Peyer's patch (tissue), 4 donors: ENCODE measurements at regions not wholly inside any gene's neighbourhood (a gene's known extent, or its start where the extent isn't known, plus 50 kb on each side); places are given as distances from the start of the nearest gene placed in this dataset.

Experiments used
- DNase-seq, 3 donors: peaks; one replicate each; pipeline ENCODE4 v3.0.0-alpha.2; 2017 to 2019
- H3K27ac ChIP-seq, 4 donors: fragments of 200-600 bp; sonication (generic); one replicate each; pipeline ENCODE4 v1.5.1; 2016 to 2019
- H3K27me3 ChIP-seq, 2 donors: fragments of 200-600 bp; sonication (generic); one replicate each; pipeline ENCODE4 v1.5.1; 2019
- H3K36me3 ChIP-seq, 3 donors: fragments of 200-600 bp; sonication (generic); one replicate each; pipeline ENCODE4 v1.5.1; 2016 to 2019
- H3K4me1 ChIP-seq, 4 donors: fragments of 200-600 bp; sonication (generic); one replicate each; pipeline ENCODE4 v1.5.1; 2016 to 2019
- H3K4me3 ChIP-seq, 4 donors: fragments of 200-600 bp; sonication (generic); 1 replicate in 3 of 4; 2 replicates in 1 of 4; pipeline ENCODE4 v1.5.1; 2016 to 2019; ENCODE audit warnings: mild to moderate bottlenecking in 1 of 4
- H3K9me3 ChIP-seq, 4 donors: fragments of 200-600 bp; sonication (generic); one replicate each; pipeline ENCODE4 v1.5.1; 2016 to 2019; ENCODE audit warnings: mild to moderate bottlenecking in 1 of 4
- CTCF ChIP-seq, 6 experiments: fragments of 450-650 bp in 4 of 6; fragments of 200-600 bp in 2 of 6; sonication (generic) in 1 of 6; IDR thresholded peaks; one replicate each; pipeline ENCODE4 v1.5.1; 2017 to 2019; ENCODE audit warnings: antibody characterized with exemption in 6 of 6, mild to moderate bottlenecking in 3 of 6, moderate library complexity in 1 of 6
- POLR2A ChIP-seq, 2 donors: fragments of 450-650 bp; IDR thresholded peaks; one replicate each; pipeline ENCODE4 v1.5.1; 2017; ENCODE audit warnings: antibody characterized with exemption in 2 of 2, mild to moderate bottlenecking in 2 of 2, moderate library complexity in 2 of 2

- no peaks in the 10 kb centered on the region for H3K36me3 ChIP-seq
- no peak for DNase-seq
- peak in 1 of 6 experiments; percentile 32 for TF ChIP-seq CTCF (IDR thresholded peaks at IDR 0.05)
- no peak for TF ChIP-seq POLR2A (IDR thresholded peaks at IDR 0.05)
- no peaks in the 10 kb centered on the region for H3K9me3 ChIP-seq
- H3K27ac ChIP-seq = no peak overlapping the region
- H3K27me3 ChIP-seq = no peaks in the 10 kb centered on the region
- H3K4me3 ChIP-seq = no peak overlapping the region
- H3K4me1 ChIP-seq = no peaks in the 10 kb centered on the region
Measured at GRCh38 chr3:103440539-103441203, 1005.9 kb downstream of the ZPLD1 start.

- Histone ChIP-seq H3K4me3 (no peak overlapping the region), H3K4me1 (no peaks in the 10 kb centered on the region), H3K36me3 (no peaks in the 10 kb centered on the region), H3K9me3 (peaks cover 0 to 4% (median 0%) of the 10 kb centered on the region in 4 donors), H3K27me3 (no peaks in the 10 kb centered on the region), H3K27ac (no peak overlapping the region)
- TF ChIP-seq CTCF (IDR thresholded peaks at IDR 0.05) = no peak
- TF ChIP-seq POLR2A (IDR thresholded peaks at IDR 0.05) = no peak
- no peak for DNase-seq
Measured at GRCh38 chr3:103446953-103447629, 1012.3 kb downstream of the ZPLD1 start.

- Histone ChIP-seq H3K4me1 (no peaks in the 10 kb centered on the region), H3K36me3 (no peaks in the 10 kb centered on the region), H3K27me3 (no peaks in the 10 kb centered on the region), H3K9me3 (peaks cover 0 to 2% (median 0%) of the 10 kb centered on the region in 4 donors), H3K4me3 (no peak overlapping the region), H3K27ac (no peak overlapping the region)
- TF ChIP-seq CTCF (IDR thresholded peaks at IDR 0.05) (no peak), POLR2A (IDR thresholded peaks at IDR 0.05) (no peak)
- no peak for DNase-seq
Measured at GRCh38 chr3:103453152-103453551, 1018.3 kb downstream of the ZPLD1 start.

GRCh38 chr3:103459815-103460214 is 1025.0 kb downstream of the ZPLD1 start:
- H3K9me3 ChIP-seq = no peaks in the 10 kb centered on the region
- no peak overlapping the region for H3K27ac ChIP-seq
- no peak for DNase-seq
- no peaks in the 10 kb centered on the region for H3K27me3 ChIP-seq
- no peak overlapping the region for H3K4me3 ChIP-seq
- TF ChIP-seq POLR2A (IDR thresholded peaks at IDR 0.05) = no peak
- TF ChIP-seq CTCF (IDR thresholded peaks at IDR 0.05) = no peak
- H3K36me3 ChIP-seq = no peaks in the 10 kb centered on the region
- no peaks in the 10 kb centered on the region for H3K4me1 ChIP-seq

GRCh38 chr3:103470498-103470897 is 1035.7 kb downstream of the ZPLD1 start:
- TF ChIP-seq CTCF (IDR thresholded peaks at IDR 0.05) = no peak
- no peak for TF ChIP-seq POLR2A (IDR thresholded peaks at IDR 0.05)
- H3K4me3 ChIP-seq = no peak overlapping the region

More at GRCh38 chr3:103470498-103470897, 1035.7 kb downstream of the ZPLD1 start:
- no peak overlapping the region for H3K27ac ChIP-seq
- H3K36me3 ChIP-seq = no peaks in the 10 kb centered on the region
- no peaks in the 10 kb centered on the region for H3K27me3 ChIP-seq
- no peak for DNase-seq
- no peaks in the 10 kb centered on the region for H3K4me1 ChIP-seq
- H3K9me3 ChIP-seq = no peaks in the 10 kb centered on the region
